Astrocyte (in vitro differentiated cells and primary cell): ENCODE measurements at regions not wholly inside any gene's neighbourhood (a gene's known extent, or its start where the extent isn't known, plus 50 kb on each side); places are given as distances from the start of the nearest gene placed in this dataset.

Experiments
- DNase-seq: peaks from one replicate; pipeline ENCODE4 v3.0.0-alpha.2; 2010; ENCODE audit warnings: low read depth
- FAIRE-seq: peaks from 2 replicates; lab custom pipeline; 2011; peaks lifted over from hg19 to GRCh38; lab: Jason Lieb, UNC
- H2AFZ ChIP-seq: 2 replicates; pipeline ENCODE4 v1.6.0; 2012; ENCODE audit warnings: low read depth, low read length, inconsistent platforms
- H3K27ac ChIP-seq: 2 replicates; pipeline ENCODE4 v1.5.1; 2011; ENCODE audit warnings: low read depth, low read length, inconsistent platforms
- H3K27me3 ChIP-seq: 2 replicates; pipeline ENCODE4 v1.6.0; 2011; ENCODE audit warnings: low read length, inconsistent platforms; ENCODE audit not compliant: insufficient read depth
- H3K36me3 ChIP-seq: 2 replicates; pipeline ENCODE4 v1.5.1; 2011; ENCODE audit warnings: low read length, inconsistent platforms; ENCODE audit not compliant: insufficient read depth
- H3K4me1 ChIP-seq: 2 replicates; pipeline ENCODE4 v1.5.1; 2011; ENCODE audit warnings: low read length, inconsistent platforms; ENCODE audit not compliant: insufficient read depth
- H3K4me2 ChIP-seq: 2 replicates; pipeline ENCODE4 v1.6.0; 2012; ENCODE audit warnings: low read length, inconsistent platforms
- H3K4me3 ChIP-seq: 2 replicates; pipeline ENCODE4 v1.5.1; 2011; ENCODE audit warnings: low read depth, mild to moderate bottlenecking, low read length, inconsistent platforms; ENCODE audit not compliant: insufficient read depth
- H3K79me2 ChIP-seq: 2 replicates; pipeline ENCODE4 v1.6.0; 2012; ENCODE audit warnings: mild to moderate bottlenecking, low read length, inconsistent platforms; ENCODE audit not compliant: insufficient read depth
- H3K9ac ChIP-seq: 2 replicates; pipeline ENCODE4 v1.6.0; 2012; ENCODE audit warnings: mild to moderate bottlenecking, low read length, inconsistent platforms
- H3K9me3 ChIP-seq: 2 replicates; pipeline ENCODE4 v1.5.1; 2012; ENCODE audit warnings: low read depth, mild to moderate bottlenecking, low read length, inconsistent platforms; ENCODE audit not compliant: insufficient read depth
- H4K20me1 ChIP-seq: 2 replicates; pipeline ENCODE4 v1.6.0; 2012; ENCODE audit warnings: low read length, inconsistent platforms; ENCODE audit not compliant: insufficient read depth
- H3K27ac Mint-ChIP-seq: one replicate; pipeline ENCODE4 v1.8.0; 2021; ENCODE audit warnings: mild to moderate bottlenecking, mixed read lengths; ENCODE audit not compliant: unreplicated experiment
- H3K27me3 Mint-ChIP-seq: one replicate; pipeline ENCODE4 v1.8.0; 2021; ENCODE audit warnings: low read depth, mixed read lengths; ENCODE audit not compliant: unreplicated experiment
- H3K36me3 Mint-ChIP-seq: one replicate; pipeline ENCODE4 v1.8.0; 2021; ENCODE audit warnings: low read depth, mixed read lengths; ENCODE audit not compliant: unreplicated experiment
- H3K4me1 Mint-ChIP-seq: one replicate; pipeline ENCODE4 v1.8.0; 2021; ENCODE audit warnings: low read depth, mixed read lengths; ENCODE audit not compliant: unreplicated experiment
- H3K4me3 Mint-ChIP-seq: one replicate; pipeline ENCODE4 v1.8.0; 2021; ENCODE audit warnings: mild to moderate bottlenecking, moderate library complexity, mixed read lengths; ENCODE audit not compliant: unreplicated experiment
- H3K9me3 Mint-ChIP-seq: one replicate; pipeline ENCODE4 v1.8.0; 2021; ENCODE audit warnings: mild to moderate bottlenecking, mixed read lengths; ENCODE audit not compliant: unreplicated experiment
- CTCF ChIP-seq: IDR thresholded peaks from 2 replicates; pipeline ENCODE4 v1.5.1; 2011; ENCODE audit warnings: low read depth, mild to moderate bottlenecking, inconsistent platforms, low read length, moderate library complexity; ENCODE audit not compliant: insufficient read depth
- EZH2 ChIP-seq: IDR thresholded peaks from 2 replicates; pipeline ENCODE4 v1.6.1; 2012; ENCODE audit warnings: mild to moderate bottlenecking, low read length, inconsistent platforms; ENCODE audit not compliant: insufficient read depth

- Histone ChIP-seq H3K4me1 (no peaks in the 10 kb centered on the region), H2AFZ (no peak overlapping the region), H3K4me2 (no peak overlapping the region), H3K4me3 (no peak overlapping the region), H3K36me3 (no peaks in the 10 kb centered on the region), H3K27me3 (no peaks in the 10 kb centered on the region), H3K9ac (no peak overlapping the region), H3K79me2 (no peaks in the 10 kb centered on the region), H3K27ac (no peak overlapping the region), H3K9me3 (no peaks in the 10 kb centered on the region), H4K20me1 (no peaks in the 10 kb centered on the region)
- TF ChIP-seq EZH2 (no peak), CTCF (no peak)
- H3K27ac Mint-ChIP-seq, result no peak overlapping the region
- H3K9me3 Mint-ChIP-seq, result no peaks in the 10 kb centered on the region
- no peaks in the 10 kb centered on the region for H3K27me3 Mint-ChIP-seq
- FAIRE-seq, result no peak
- H3K4me1 Mint-ChIP-seq, result no peaks in the 10 kb centered on the region
- H3K36me3 Mint-ChIP-seq, result no peaks in the 10 kb centered on the region
- no peak for DNase-seq
- H3K4me3 Mint-ChIP-seq, result no peak overlapping the region
Measured at GRCh38 chr5:91433861-91434260, 50.7 kb upstream of the ARRDC3 start.
